ENCODE measurements at regions not wholly inside any gene's neighbourhood (a gene's known extent, or its start where the extent isn't known, plus 50 kb on each side); places are given as distances from the start of the nearest gene placed in this dataset.

- FAIRE-seq = no peak
Measured at GRCh38 chr5:106698169-106698568, 972.6 kb downstream of the EFNA5 start.

GRCh38 chr5:106691701-106692100, 979.0 kb downstream of the EFNA5 start:
- FAIRE-seq = no peak
- intact Hi-C loops (cut with DNase I) = no loop called here
- no peak for TF ChIP-seq CTCF (IDR thresholded peaks at IDR 0.05; ENCODE audit: borderline replicate concordance, extremely low read depth, insufficient read depth)
- no peak overlapping the region for H3K27ac ChIP-seq (ENCODE audit: low read depth in 2 of 2, low read length in 2 of 2)
- H3K4me1 ChIP-seq (ENCODE audit: control insufficient read depth in 2 of 3, insufficient read depth in 2 of 3, low read depth in 1 of 3, low read length in 3 of 3) = peaks cover 0 to 2% (median 0%) of the 10 kb centered on the region in 3 donors
- no peak for DNase-seq
- no peak overlapping the region for H3K4me3 ChIP-seq (ENCODE audit: low read length in 3 of 3)
- no peak overlapping the region for H3K9ac ChIP-seq (ENCODE audit: low read length in 3 of 3)
- no peaks in the 10 kb centered on the region for H3K27me3 ChIP-seq (ENCODE audit: control insufficient read depth, insufficient read depth, low read length)
- H3K36me3 ChIP-seq (ENCODE audit: control insufficient read depth in 2 of 3, insufficient read depth in 3 of 3, low read length in 3 of 3) = no peaks in the 10 kb centered on the region
- no peaks in the 10 kb centered on the region for H3K9me3 ChIP-seq (ENCODE audit: control insufficient read depth in 2 of 3, insufficient read depth in 1 of 3, low read length in 3 of 3)

More at GRCh38 chr5:106698169-106698568, 972.6 kb downstream of the EFNA5 start:
- intact Hi-C loops (cut with DNase I) = no loop called here
- no peak for DNase-seq
- no peak overlapping the region for H3K27ac ChIP-seq (ENCODE audit: low read depth in 2 of 2, low read length in 2 of 2)
- no peaks in the 10 kb centered on the region for H3K4me1 ChIP-seq (ENCODE audit: control insufficient read depth in 2 of 3, insufficient read depth in 2 of 3, low read depth in 1 of 3, low read length in 3 of 3)
- H3K27me3 ChIP-seq (ENCODE audit: control insufficient read depth, insufficient read depth, low read length) = no peaks in the 10 kb centered on the region
- no peaks in the 10 kb centered on the region for H3K36me3 ChIP-seq (ENCODE audit: control insufficient read depth in 2 of 3, insufficient read depth in 3 of 3, low read length in 3 of 3)
- H3K9me3 ChIP-seq (ENCODE audit: control insufficient read depth in 2 of 3, insufficient read depth in 1 of 3, low read length in 3 of 3) = no peaks in the 10 kb centered on the region
- no peak overlapping the region for H3K4me3 ChIP-seq (ENCODE audit: low read length in 3 of 3)
- TF ChIP-seq CTCF (IDR thresholded peaks at IDR 0.05; ENCODE audit: borderline replicate concordance, extremely low read depth, insufficient read depth) = no peak
- no peak overlapping the region for H3K9ac ChIP-seq (ENCODE audit: low read length in 3 of 3)

GRCh38 chr5:106690585-106690984, 980.2 kb downstream of the EFNA5 start:
- Histone ChIP-seq H3K9ac (ENCODE audit: low read length in 3 of 3) (no peak overlapping the region), H3K27me3 (ENCODE audit: control insufficient read depth, insufficient read depth, low read length) (no peaks in the 10 kb centered on the region), H3K36me3 (ENCODE audit: control insufficient read depth in 2 of 3, insufficient read depth in 3 of 3, low read length in 3 of 3) (no peaks in the 10 kb centered on the region), H3K4me1 (ENCODE audit: control insufficient read depth in 2 of 3, insufficient read depth in 2 of 3, low read depth in 1 of 3, low read length in 3 of 3) (peaks cover 0 to 2% (median 0%) of the 10 kb centered on the region in 3 donors), H3K27ac (ENCODE audit: low read depth in 2 of 2, low read length in 2 of 2) (no peak overlapping the region), H3K4me3 (ENCODE audit: low read length in 3 of 3) (no peak overlapping the region), H3K9me3 (ENCODE audit: control insufficient read depth in 2 of 3, insufficient read depth in 1 of 3, low read length in 3 of 3) (no peaks in the 10 kb centered on the region)
- FAIRE-seq = no peak
- intact Hi-C loops (cut with DNase I) = no loop called here
- DNase-seq = no peak
- no peak for TF ChIP-seq CTCF (IDR thresholded peaks at IDR 0.05; ENCODE audit: borderline replicate concordance, extremely low read depth, insufficient read depth)

- DNase-seq (no peak), FAIRE-seq (no peak)
- Histone ChIP-seq H3K4me3 (ENCODE audit: low read length in 3 of 3) (no peak overlapping the region), H3K9me3 (ENCODE audit: control insufficient read depth in 2 of 3, insufficient read depth in 1 of 3, low read length in 3 of 3) (no peaks in the 10 kb centered on the region), H3K4me1 (ENCODE audit: control insufficient read depth in 2 of 3, insufficient read depth in 2 of 3, low read depth in 1 of 3, low read length in 3 of 3) (no peaks in the 10 kb centered on the region), H3K9ac (ENCODE audit: low read length in 3 of 3) (no peak overlapping the region), H3K27me3 (ENCODE audit: control insufficient read depth, insufficient read depth, low read length) (no peaks in the 10 kb centered on the region), H3K36me3 (ENCODE audit: control insufficient read depth in 2 of 3, insufficient read depth in 3 of 3, low read length in 3 of 3) (no peaks in the 10 kb centered on the region), H3K27ac (ENCODE audit: low read depth in 2 of 2, low read length in 2 of 2) (no peak overlapping the region)
- TF ChIP-seq CTCF (IDR thresholded peaks at IDR 0.05; ENCODE audit: borderline replicate concordance, extremely low read depth, insufficient read depth) = no peak
- intact Hi-C loops (cut with DNase I) = no loop called here
Measured at GRCh38 chr5:106680330-106680729, 990.4 kb downstream of the EFNA5 start.
